Nucleus accumbens (tissue), 56 donors: ENCODE measurements at regions not wholly inside any gene's neighbourhood (a gene's known extent, or its start where the extent isn't known, plus 50 kb on each side); places are given as distances from the start of the nearest gene placed in this dataset.
"Not testable (repeated sequence)": the region's sequence is repeated elsewhere in the genome, so short reads cannot be mapped to it uniquely, and the experiment has no call there.

Source experiments
- DNase-seq, 56 donors: peaks; one replicate each; lab custom pipeline; 2025; lab: John Stamatoyannopoulos, UW

- DNase-seq = no peak
These were observed 2015.9 kb upstream of the CDH9 start for GRCh38 chr5:29054282-29054681.

- DNase-seq = no peak
These were observed 2013.1 kb upstream of the CDH9 start for GRCh38 chr5:29051509-29051908.

GRCh38 chr5:29042152-29042551, 2003.8 kb upstream of the CDH9 start:
- DNase-seq = no peak

GRCh38 chr5:29040404-29040803, 2002.0 kb upstream of the CDH9 start:
- no peak for DNase-seq

- no peak for DNase-seq
These were observed 2001.6 kb upstream of the CDH9 start for GRCh38 chr5:29039994-29040393.

- DNase-seq = no peak
These were observed 1999.3 kb upstream of the CDH9 start for GRCh38 chr5:29037716-29038115.

- DNase-seq = no peak
These were observed 1985.7 kb upstream of the CDH9 start for GRCh38 chr5:29024052-29024451.

- no peak for DNase-seq
These were observed 1985.2 kb upstream of the CDH9 start for GRCh38 chr5:29023541-29023940.

GRCh38 chr5:29017501-29017900, 1979.1 kb upstream of the CDH9 start:
- no peak for DNase-seq

- no peak for DNase-seq
These were observed 1977.7 kb upstream of the CDH9 start for GRCh38 chr5:29016067-29016466.

- DNase-seq = no peak
These were observed 1977.1 kb upstream of the CDH9 start for GRCh38 chr5:29015523-29015922.

- DNase-seq = no peak
These were observed 1967.0 kb upstream of the CDH9 start for GRCh38 chr5:29005386-29005785.

- DNase-seq = no peak
These were observed 1964.1 kb upstream of the CDH9 start for GRCh38 chr5:29002481-29002880.

GRCh38 chr5:29001666-29002065, 1963.3 kb upstream of the CDH9 start:
- DNase-seq = no peak

- DNase-seq = no peak
These were observed 1946.3 kb upstream of the CDH9 start for GRCh38 chr5:28984639-28985038.

- DNase-seq = no peak
These were observed 1937.1 kb upstream of the CDH9 start for GRCh38 chr5:28975508-28975907.

- DNase-seq = no peak
These were observed 1929.5 kb upstream of the CDH9 start for GRCh38 chr5:28967848-28968247.

- no peak for DNase-seq
These were observed 1923.4 kb upstream of the CDH9 start for GRCh38 chr5:28961816-28962215.

- no peak for DNase-seq
These were observed 1920.2 kb upstream of the CDH9 start for GRCh38 chr5:28958581-28958980.

GRCh38 chr5:28957450-28957849, 1919.1 kb upstream of the CDH9 start:
- no peak for DNase-seq

- no peak for DNase-seq
These were observed 1915.7 kb upstream of the CDH9 start for GRCh38 chr5:28954074-28954473.

GRCh38 chr5:28947865-28948264, 1909.5 kb upstream of the CDH9 start:
- DNase-seq = no peak

- no peak for DNase-seq
These were observed 1907.5 kb upstream of the CDH9 start for GRCh38 chr5:28945859-28946258.

- not testable (repeated sequence) for DNase-seq
These were observed 1891.0 kb upstream of the CDH9 start for GRCh38 chr5:28929366-28929765.
